GM12865 (cell line): ENCODE measurements at regions not wholly inside any gene's neighbourhood (a gene's known extent, or its start where the extent isn't known, plus 50 kb on each side); places are given as distances from the start of the nearest gene placed in this dataset.
A peak's percentile ranks its signal among the peaks of the same experiment; 100 is the strongest.

Source experiments
- DNase-seq: peaks from one replicate; pipeline ENCODE4 v3.0.0; 2010; ENCODE audit warnings: low read depth
- H3K4me3 ChIP-seq: 2 replicates; pipeline ENCODE4 v1.5.1; 2011; ENCODE audit warnings: mild to moderate bottlenecking, low read depth, low read length, control low read depth
- CTCF ChIP-seq: IDR thresholded peaks from 2 replicates; pipeline ENCODE4 v1.5.1; 2011; ENCODE audit warnings: low read length, control low read depth, low read depth, inconsistent platforms; ENCODE audit not compliant: insufficient read depth; ENCODE audit errors: missing control alignments

DNA sequence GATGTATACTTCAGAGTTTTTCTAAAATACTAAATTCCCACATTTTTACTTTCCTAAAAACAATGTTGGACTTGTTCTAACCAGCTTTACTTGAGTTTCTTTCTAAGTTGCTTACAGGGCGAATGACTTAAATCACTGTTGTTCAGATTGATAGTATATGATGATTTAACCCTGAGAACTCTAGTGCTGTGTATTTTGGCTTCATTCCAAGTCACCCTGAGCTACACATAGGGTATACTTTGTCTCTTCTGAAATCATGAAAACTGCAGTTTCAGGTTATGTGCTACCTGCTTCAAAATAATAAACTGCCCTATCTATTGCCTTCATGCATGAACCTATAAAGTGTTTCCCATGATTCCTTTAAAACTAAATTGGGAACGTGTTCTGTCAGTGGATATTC is 162.5 kb upstream of the PDE3A start:
- TF ChIP-seq CTCF: no peak
- no peak overlapping the region for H3K4me3 ChIP-seq
- DNase-seq: peak; percentile 24

GRCh38 chr12:20206410-20206809 is 161.9 kb upstream of the PDE3A start:
- no peak for DNase-seq
- TF ChIP-seq CTCF: no peak
- no peak overlapping the region for H3K4me3 ChIP-seq

DNA sequence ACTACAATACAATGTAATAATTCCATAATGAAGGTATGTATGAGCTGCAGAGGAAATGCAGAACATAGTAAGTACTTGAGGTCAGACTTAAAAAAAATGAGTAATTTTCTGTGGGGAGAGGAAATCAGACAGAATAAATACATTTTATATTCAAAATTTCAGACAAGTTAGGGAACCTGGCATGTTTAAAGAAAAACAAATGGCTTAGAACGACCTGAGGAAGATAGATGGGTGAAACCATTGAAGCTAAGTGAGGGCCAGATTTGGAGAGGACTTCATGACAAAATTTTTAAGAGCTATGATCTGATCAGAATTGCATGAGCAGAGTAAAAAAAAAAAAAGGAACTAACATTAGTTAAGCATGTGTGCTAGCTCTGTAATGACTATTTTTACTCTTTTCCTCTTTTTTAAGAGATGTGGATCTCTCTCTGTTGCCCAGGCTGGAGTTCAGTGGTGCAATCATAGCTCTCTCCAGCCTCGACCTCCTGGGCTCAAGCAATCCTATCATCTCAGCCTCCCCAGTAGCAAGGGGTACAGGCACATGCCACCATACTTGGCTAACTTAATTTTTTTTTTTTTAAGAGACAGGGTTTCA is 157.6 kb upstream of the PDE3A start:
- DNase-seq: no peak
- no peak overlapping the region for H3K4me3 ChIP-seq
- no peak for TF ChIP-seq CTCF

- no peak for TF ChIP-seq CTCF
- no peak for DNase-seq
- H3K4me3 ChIP-seq: no peak overlapping the region
These were observed 156.8 kb upstream of the PDE3A start for GRCh38 chr12:20211541-20211940.

DNA sequence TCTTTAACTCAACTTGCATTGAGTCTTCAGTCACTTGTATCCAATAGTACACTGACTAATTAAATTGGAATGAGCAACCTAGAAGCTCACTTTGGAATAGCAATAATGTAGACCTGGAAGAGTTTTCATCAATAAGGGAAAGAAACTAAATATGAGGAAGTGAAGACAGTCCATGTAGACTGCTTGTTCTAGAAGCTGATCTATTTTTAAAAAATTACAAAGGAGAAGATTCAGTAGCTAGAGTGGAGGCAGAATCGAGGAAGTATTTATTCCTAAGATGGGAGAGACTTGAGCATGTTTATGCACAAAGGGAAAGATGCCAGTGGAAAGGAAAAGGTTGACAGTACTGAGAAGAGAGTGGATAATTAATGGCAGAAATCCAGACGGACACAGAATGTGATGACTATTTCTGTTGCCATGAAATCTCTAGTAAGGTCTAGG is 156.3 kb upstream of the PDE3A start:
- no peak overlapping the region for H3K4me3 ChIP-seq
- TF ChIP-seq CTCF: no peak
- no peak for DNase-seq

DNA sequence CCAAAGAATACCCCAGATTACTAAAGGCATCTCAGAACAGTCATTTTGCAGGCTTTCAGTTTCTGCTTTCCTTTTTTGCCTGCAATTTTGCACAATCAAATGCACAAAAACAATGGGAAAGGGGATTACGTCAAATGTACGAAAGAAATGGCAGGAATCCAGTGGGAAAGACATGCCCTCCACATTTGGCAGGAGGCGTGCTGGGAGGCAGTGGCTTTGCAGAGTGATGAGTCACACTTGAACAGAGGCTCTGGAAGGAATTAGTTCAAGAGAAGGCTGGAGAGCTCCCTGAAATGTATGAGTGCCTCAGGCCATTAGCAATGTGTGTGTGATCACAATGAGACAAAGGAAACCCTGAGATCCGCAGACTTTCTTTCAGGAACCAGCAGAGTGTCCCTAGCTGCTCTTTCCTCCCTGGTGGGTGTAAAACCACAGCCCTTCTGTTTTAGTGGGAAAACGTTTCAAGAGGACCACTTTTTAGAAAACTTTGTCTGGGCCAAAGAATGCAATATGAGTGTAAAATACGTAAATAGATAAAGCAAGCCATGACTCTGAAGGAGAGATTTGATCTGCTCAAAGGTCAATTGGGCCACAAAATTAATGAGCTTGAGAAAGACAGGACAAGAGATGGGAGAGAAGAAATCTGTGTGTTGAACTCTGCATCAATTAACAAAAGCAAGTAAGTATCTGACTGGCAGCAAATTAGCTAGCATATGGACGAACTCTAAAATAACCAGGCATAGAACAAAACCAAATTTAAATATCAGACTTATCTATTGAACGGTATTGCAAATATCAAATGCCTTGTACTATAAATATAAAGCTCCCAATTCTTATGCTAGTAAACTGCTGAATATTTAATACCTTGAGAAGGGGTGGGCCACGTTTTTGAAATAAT is 155.4 kb upstream of the PDE3A start:
- DNase-seq: no peak
- TF ChIP-seq CTCF: no peak
- no peak overlapping the region for H3K4me3 ChIP-seq
